ENCODE measurements at regions not wholly inside any gene's neighbourhood (a gene's known extent, or its start where the extent isn't known, plus 50 kb on each side); places are given as distances from the start of the nearest gene placed in this dataset.

GRCh38 chr2:139034064-139034463, 253.9 kb upstream of the NXPH2 start:
- TF ChIP-seq POLR2AphosphoS5 (IDR thresholded peaks at IDR 0.05) (no peak), EP300 (IDR thresholded peaks at IDR 0.05; ENCODE audit: low read depth) (no peak), CTCF (IDR thresholded peaks at IDR 0.05) (no peak), POLR2A (IDR thresholded peaks at IDR 0.05) (no peak)
